GM13976 (cell line): ENCODE measurements at regions not wholly inside any gene's neighbourhood (a gene's known extent, or its start where the extent isn't known, plus 50 kb on each side); places are given as distances from the start of the nearest gene placed in this dataset.

Experiments
- DNase-seq: peaks from one replicate; pipeline ENCODE4 v3.0.0; 2012; ENCODE audit warnings: low spot score
- CTCF ChIP-seq: IDR thresholded peaks from 2 replicates; pipeline ENCODE4 v1.5.1; 2012; ENCODE audit warnings: borderline replicate concordance, mild to moderate bottlenecking; ENCODE audit not compliant: insufficient read depth; ENCODE audit errors: extremely low read depth, missing control alignments, control extremely low read depth
- in situ Hi-C: fragments of 300-500 bp; cut with MboI; formaldehyde crosslinking; loops from one replicate; pipeline ENCODE4 v1.12.0; 2022; ENCODE audit warnings: low sequenced_read_pairs, mixed read lengths, inconsistent platforms; ENCODE audit not compliant: unreplicated experiment

DNA sequence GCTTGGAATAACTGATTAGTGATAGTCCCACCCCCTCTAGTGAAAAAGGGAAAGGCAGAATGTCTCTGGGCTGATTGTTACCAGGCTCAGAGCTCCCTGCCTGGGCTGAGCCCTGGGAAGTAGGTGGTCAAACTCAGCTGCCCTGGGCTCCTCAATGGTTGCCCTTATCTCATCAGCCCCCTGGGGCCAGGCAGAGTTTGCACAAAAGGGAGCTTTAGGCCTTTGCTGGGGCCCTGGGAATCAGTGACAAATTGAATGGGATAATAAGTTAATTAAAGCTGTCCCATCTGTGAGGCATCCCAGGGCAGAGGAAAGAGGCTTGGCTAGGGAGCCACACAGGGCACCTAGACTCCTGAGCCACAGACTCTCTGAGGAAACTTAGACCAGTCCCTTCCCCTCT lies 89.0 kb downstream of the EFNB1 start:
- no peak for TF ChIP-seq CTCF
- DNase-seq, result no peak
- in situ Hi-C loops, result no loop called here

GRCh38 chrX:68916891-68917290 lies 88.1 kb downstream of the EFNB1 start:
- in situ Hi-C loops, result no loop called here
- no peak for DNase-seq
- TF ChIP-seq CTCF, result no peak

GRCh38 chrX:68915778-68916177 lies 87.0 kb downstream of the EFNB1 start:
- no peak for TF ChIP-seq CTCF
- no peak for DNase-seq
- in situ Hi-C loops, result no loop called here

DNA sequence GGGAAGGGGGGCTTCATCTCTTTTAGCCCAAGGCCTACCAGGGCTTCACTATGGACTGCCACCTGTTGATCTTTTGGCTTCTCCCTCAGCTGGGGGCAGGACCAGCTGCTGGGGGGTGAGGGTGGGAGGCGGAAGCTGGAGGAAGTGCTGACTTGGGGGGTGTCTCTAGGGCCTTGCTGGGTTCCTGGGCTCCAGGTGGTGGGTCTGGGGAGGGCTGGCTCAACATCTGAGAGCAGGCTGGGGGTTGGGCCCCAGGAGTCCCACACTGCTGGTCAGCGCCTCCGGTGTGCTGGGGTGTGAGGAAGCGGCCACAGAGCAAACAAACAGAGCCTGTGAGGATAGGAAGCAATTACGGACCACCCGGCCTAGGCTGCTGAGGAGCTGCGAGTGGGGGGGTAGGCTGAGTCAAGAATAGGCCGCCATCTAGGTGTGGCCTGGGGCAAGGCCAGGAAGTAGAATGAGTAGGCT lies 85.7 kb downstream of the EFNB1 start:
- in situ Hi-C loops, result no loop called here
- DNase-seq, result no peak
- no peak for TF ChIP-seq CTCF

- in situ Hi-C loops, result no loop called here
- no peak for DNase-seq
- TF ChIP-seq CTCF, result no peak
Observed at GRCh38 chrX:68913249-68913547, 84.4 kb downstream of the EFNB1 start.

- in situ Hi-C loops, result no loop called here
- no peak for DNase-seq
- TF ChIP-seq CTCF, result no peak
Observed at GRCh38 chrX:68912113-68912512, 83.3 kb downstream of the EFNB1 start.
